Endothelial cell of umbilical vein (primary cell): ENCODE measurements at regions not wholly inside any gene's neighbourhood (a gene's known extent, or its start where the extent isn't known, plus 50 kb on each side); places are given as distances from the start of the nearest gene placed in this dataset.

Experiments used
- BruUV-seq: library from RNA; stranded (reverse); fragments of 400-500 nt; replicated peaks from 2 replicates; lab custom pipeline; 2021; lab: Mats Ljungman, UMichigan
- CTCF ChIA-PET: fragments of 300-600, 350-600 bp; sonication (Branson Sonifier 250); formaldehyde crosslinking; loops from one replicate; lab custom pipeline; 2021; ENCODE audit warnings: antibody characterized with exemption, inconsistent platforms; lab: Charles Lee
- POLR2A ChIA-PET: fragments of 300-600, 350-600 bp; sonication (Branson Sonifier 250); formaldehyde crosslinking; loops from one replicate; lab custom pipeline; 2021; ENCODE audit warnings: antibody characterized with exemption, inconsistent platforms; lab: Charles Lee
- DNase-seq: peaks from one replicate; pipeline ENCODE4 v3.0.0-alpha.2; 2011; ENCODE audit warnings: low read depth, low spot score
- FAIRE-seq: peaks from 2 replicates; lab custom pipeline; 2011; peaks lifted over from hg19 to GRCh38; lab: Jason Lieb, UNC
- H2AFZ ChIP-seq: 2 replicates; pipeline ENCODE4 v1.6.0; 2012; ENCODE audit warnings: low read depth, low read length, control low read depth, inconsistent platforms
- H3K27ac ChIP-seq: 2 replicates; pipeline ENCODE4 v1.5.1; 2011; ENCODE audit warnings: low read depth, mild to moderate bottlenecking, control low read depth, low read length, moderate library complexity; ENCODE audit not compliant: insufficient read depth
- H3K27me3 ChIP-seq, 2 experiments: 2 replicates each; pipeline versions ENCODE4 v1.6.0 to v1.6.1; 2011; ENCODE audit warnings: low read length in 2 of 2, mixed read lengths in 1 of 2; ENCODE audit not compliant: control insufficient read depth in 2 of 2, insufficient read depth in 2 of 2
- H3K36me3 ChIP-seq, 2 experiments: 2 replicates in 1 of 2; 3 replicates in 1 of 2; pipeline ENCODE4 v1.5.1; 2011; ENCODE audit warnings: low read length in 2 of 2, mild to moderate bottlenecking in 1 of 2, moderate library complexity in 1 of 2; ENCODE audit not compliant: control insufficient read depth in 2 of 2, insufficient read depth in 2 of 2; ENCODE audit errors: extremely low read depth in 1 of 2
- H3K4me1 ChIP-seq: 3 replicates; pipeline ENCODE4 v1.5.1; 2011; ENCODE audit warnings: mild to moderate bottlenecking, low read length; ENCODE audit not compliant: control insufficient read depth, insufficient read depth; ENCODE audit errors: extremely low read depth
- H3K4me2 ChIP-seq: 2 replicates; pipeline ENCODE4 v1.6.1; 2011; ENCODE audit warnings: low read length, control low read depth, mixed read lengths; ENCODE audit not compliant: insufficient read depth
- H3K4me3 ChIP-seq, 3 experiments: fragments of 200-600 bp in 1 of 3; sonication (generic), shearing (Covaris generic) in 1 of 3; replicated peaks in 1 of 3; 2 replicates each; pipeline ENCODE4 v1.5.1; 2011 to 2016; ENCODE audit warnings: control low read depth in 3 of 3, low read length in 3 of 3, mild to moderate bottlenecking in 2 of 3, inconsistent platforms in 1 of 3, low read depth in 1 of 3, moderate library complexity in 1 of 3; ENCODE audit not compliant: insufficient read depth in 1 of 3
- H3K79me2 ChIP-seq: 2 replicates; pipeline ENCODE4 v1.6.0; 2012; ENCODE audit warnings: low read length, inconsistent platforms; ENCODE audit not compliant: control insufficient read depth, insufficient read depth
- H3K9ac ChIP-seq: replicated peaks from 2 replicates; pipeline ENCODE3; 2011; ENCODE audit warnings: low read length, control low read depth; ENCODE audit not compliant: insufficient read depth; ENCODE audit errors: extremely low read depth
- H3K9me1 ChIP-seq: replicated peaks from 3 replicates; pipeline ENCODE4 v1.6.0; 2011; ENCODE audit warnings: mild to moderate bottlenecking, low read length; ENCODE audit not compliant: control insufficient read depth, insufficient read depth; ENCODE audit errors: extremely low read depth
- H3K9me3 ChIP-seq: replicated peaks from 2 replicates; pipeline ENCODE4 v1.5.1; 2012; ENCODE audit warnings: low read length, inconsistent platforms; ENCODE audit not compliant: control insufficient read depth, insufficient read depth
- H4K20me1 ChIP-seq: replicated peaks from 2 replicates; pipeline ENCODE3; 2011; ENCODE audit warnings: mild to moderate bottlenecking, low read length; ENCODE audit not compliant: control insufficient read depth, insufficient read depth; ENCODE audit errors: extremely low read depth
- CTCF ChIP-seq, 2 donors: IDR thresholded peaks; 1 replicate in 1 of 2; 2 replicates in 1 of 2; pipeline ENCODE4 v1.5.1; 2011; ENCODE audit warnings: low read length in 2 of 2, mild to moderate bottlenecking in 2 of 2, moderate library complexity in 2 of 2, control low read depth in 1 of 2, inconsistent platforms in 1 of 2, low read depth in 1 of 2; ENCODE audit not compliant: insufficient read depth in 1 of 2; ENCODE audit errors: extremely low read depth in 1 of 2
- EZH2 ChIP-seq: IDR thresholded peaks from 2 replicates; pipeline ENCODE4 v1.6.1; 2012; ENCODE audit warnings: borderline replicate concordance, low read depth, mild to moderate bottlenecking, moderate library complexity, low read length, inconsistent platforms; ENCODE audit not compliant: severe bottlenecking
- GATA2 ChIP-seq: IDR thresholded peaks from 2 replicates; pipeline ENCODE4 v1.7.0; 2011; ENCODE audit warnings: low read depth, mild to moderate bottlenecking, moderate library complexity, mixed read lengths, low read length; ENCODE audit not compliant: insufficient read length, insufficient read depth
- JUN ChIP-seq: IDR thresholded peaks from 2 replicates; pipeline ENCODE4 v1.6.1; 2011; ENCODE audit warnings: borderline replicate concordance, low read depth; ENCODE audit not compliant: insufficient read length, insufficient read depth
- MAX ChIP-seq: IDR thresholded peaks from 2 replicates; pipeline ENCODE4 v1.6.1; 2011; ENCODE audit not compliant: insufficient read depth, insufficient read length
- POLR2AphosphoS5 ChIP-seq: IDR thresholded peaks from 2 replicates; pipeline ENCODE4 v1.6.1; 2012; ENCODE audit warnings: low read depth, mild to moderate bottlenecking, control low read depth, low read length, moderate library complexity; ENCODE audit not compliant: insufficient read depth
- dilution Hi-C: fragments of 300-500 bp; cut with MboI; formaldehyde crosslinking; loops from one replicate; pipeline ENCODE4 v1.15.0; 2019; ENCODE audit warnings: low sequenced_read_pairs; ENCODE audit not compliant: extremely low pct_ligation_motif_present
- intact Hi-C: fragments of 100-400 bp; cut with micrococcal nuclease; formaldehyde crosslinking; loops from one replicate; pipeline ENCODE4 v1.10.0; 2022

- ChIA-PET CTCF (interaction anchor here (0.7 to 1.9 kb wide), 3 partner anchors 8 to 67 kb away, joined by 3 to 15 read pairs (median 3); no protein-coding TSS in a partner anchor), POLR2A (no interaction called here)
- DNase-seq (peak; percentile 81), FAIRE-seq (peak; percentile 92)
- Histone ChIP-seq H3K4me1 (peaks cover 17% of the 10 kb centered on the region), H3K9me1 (no peaks in the 10 kb centered on the region), H3K27me3 (no peaks in the 10 kb centered on the region), H3K4me3 (no peak overlapping the region), H4K20me1 (no peaks in the 10 kb centered on the region), H3K36me3 (no peaks in the 10 kb centered on the region), H3K9me3 (no peaks in the 10 kb centered on the region), H3K4me2 (peak overlapping the region; percentile 27), H3K9ac (no peak overlapping the region), H3K79me2 (no peaks in the 10 kb centered on the region), H3K27ac (no peak overlapping the region), H2AFZ (peak overlapping the region; percentile 84)
- dilution Hi-C loops: no loop called here
- TF ChIP-seq EZH2 (no peak), MAX (no peak), GATA2 (no peak), POLR2AphosphoS5 (no peak), JUN (no peak), CTCF (IDR thresholded peaks at IDR 0.05; ENCODE audit: extremely low read depth in 1 of 2, insufficient read depth in 1 of 2, low read depth in 1 of 2, low read length in 2 of 2) (peak in 1 of 2 donors; percentile 9)
- intact Hi-C loops: loop anchor here (5.0 kb wide), 1 partner anchor 251 kb away; no protein-coding TSS in a partner anchor
- no TSS peak for BruUV-seq
These were observed 185.9 kb downstream of the SEMA6A start for GRCh38 chr5:116388564-116389258.
